H9 (cell line): ENCODE measurements at regions not wholly inside any gene's neighbourhood (a gene's known extent, or its start where the extent isn't known, plus 50 kb on each side); places are given as distances from the start of the nearest gene placed in this dataset.

Experiments
- DNase-seq: peaks from one replicate; pipeline ENCODE4 v3.0.0-alpha.2; 2017
- H2AFZ ChIP-seq: one replicate; pipeline ENCODE4 v1.6.1; 2013; ENCODE audit warnings: mild to moderate bottlenecking, low read length, control low read depth, moderate library complexity
- H2AK5ac ChIP-seq: 2 replicates; pipeline ENCODE4 v1.6.1; 2013; ENCODE audit warnings: low read length, control low read depth, mixed read lengths; ENCODE audit not compliant: insufficient read length
- H2BK120ac ChIP-seq: one replicate; pipeline ENCODE4 v1.6.1; 2013; ENCODE audit warnings: low read depth, mild to moderate bottlenecking, low read length, control low read depth, inconsistent platforms; ENCODE audit not compliant: poor library complexity, severe bottlenecking
- H2BK12ac ChIP-seq: 2 replicates; pipeline ENCODE4 v1.6.1; 2013; ENCODE audit warnings: low read length, control low read depth, mixed read lengths, low read depth; ENCODE audit not compliant: insufficient read length
- H2BK15ac ChIP-seq: 2 replicates; pipeline ENCODE4 v1.6.1; 2013; ENCODE audit warnings: low read depth, low read length, control low read depth
- H2BK20ac ChIP-seq: one replicate; pipeline ENCODE4 v1.6.1; 2013; ENCODE audit warnings: low read depth, mild to moderate bottlenecking, low read length, control low read depth, inconsistent platforms; ENCODE audit not compliant: poor library complexity, severe bottlenecking
- H2BK5ac ChIP-seq: 2 replicates; pipeline ENCODE4 v1.6.1; 2013; ENCODE audit warnings: low read length, control low read depth, mixed read lengths; ENCODE audit not compliant: insufficient read length
- H3K14ac ChIP-seq: 2 replicates; pipeline ENCODE4 v1.6.1; 2013; ENCODE audit warnings: low read length, control low read depth; ENCODE audit not compliant: insufficient read depth
- H3K18ac ChIP-seq: 2 replicates; pipeline ENCODE4 v1.6.1; 2013; ENCODE audit warnings: low read depth, mild to moderate bottlenecking, mixed read lengths, low read length, control low read depth; ENCODE audit not compliant: insufficient read length
- H3K23ac ChIP-seq: 2 replicates; pipeline ENCODE4 v1.6.1; 2013; ENCODE audit warnings: low read length, control low read depth, mixed read lengths, low read depth; ENCODE audit not compliant: insufficient read length
- H3K23me2 ChIP-seq: 2 replicates; pipeline ENCODE4 v1.6.1; 2013; ENCODE audit warnings: low read depth, mild to moderate bottlenecking, mixed read lengths, low read length, control low read depth; ENCODE audit not compliant: insufficient read length, poor library complexity, severe bottlenecking
- H3K27ac ChIP-seq: 2 replicates; pipeline ENCODE4 v1.5.1; 2013; ENCODE audit warnings: low read length, control low read depth, mixed read lengths, low read depth; ENCODE audit not compliant: insufficient read length
- H3K27me3 ChIP-seq: 2 replicates; pipeline ENCODE4 v1.6.1; 2013; ENCODE audit warnings: low read length, control low read depth, inconsistent platforms; ENCODE audit not compliant: insufficient read depth
- H3K4ac ChIP-seq: 2 replicates; pipeline ENCODE4 v1.6.1; 2013; ENCODE audit warnings: low read depth, mild to moderate bottlenecking, control low read depth, inconsistent platforms, low read length, moderate library complexity
- H3K4me1 ChIP-seq: 2 replicates; pipeline ENCODE4 v1.6.1; 2013; ENCODE audit warnings: low read length, control low read depth, inconsistent platforms; ENCODE audit not compliant: insufficient read depth
- H3K4me2 ChIP-seq: 2 replicates; pipeline ENCODE4 v1.6.1; 2013; ENCODE audit warnings: low read length, control low read depth, mixed read lengths; ENCODE audit not compliant: insufficient read length, insufficient read depth
- H3K56ac ChIP-seq: 2 replicates; pipeline ENCODE4 v1.6.1; 2013; ENCODE audit warnings: low read depth, mild to moderate bottlenecking, mixed read lengths, low read length, control low read depth; ENCODE audit not compliant: insufficient read length
- H3K79me1 ChIP-seq: 2 replicates; pipeline ENCODE4 v1.6.1; 2013; ENCODE audit warnings: low read depth, mild to moderate bottlenecking, moderate library complexity, low read length, control low read depth, inconsistent platforms; ENCODE audit not compliant: insufficient read depth, poor library complexity, severe bottlenecking
- H3K79me2 ChIP-seq: 2 replicates; pipeline ENCODE4 v1.6.1; 2013; ENCODE audit warnings: low read length, control low read depth, inconsistent platforms; ENCODE audit not compliant: insufficient read depth
- H3K9ac ChIP-seq: 2 replicates; pipeline ENCODE4 v1.6.1; 2013; ENCODE audit warnings: low read length, control low read depth, mixed read lengths; ENCODE audit not compliant: insufficient read length; ENCODE audit errors: extremely low read depth
- H3K9me3 ChIP-seq: one replicate; pipeline ENCODE4 v1.6.1; 2013; ENCODE audit warnings: low read depth, low read length, inconsistent platforms; ENCODE audit not compliant: control insufficient read depth
- H3T11ph ChIP-seq: one replicate; pipeline ENCODE4 v1.6.1; 2013; ENCODE audit warnings: mild to moderate bottlenecking, low read length, control low read depth, inconsistent platforms
- H4K20me1 ChIP-seq: one replicate; pipeline ENCODE4 v1.6.1; 2013; ENCODE audit not compliant: control insufficient read depth, insufficient read length, insufficient read depth
- H4K5ac ChIP-seq: 2 replicates; pipeline ENCODE4 v1.6.1; 2013; ENCODE audit warnings: low read depth, mild to moderate bottlenecking, mixed read lengths, low read length, control low read depth; ENCODE audit not compliant: insufficient read length
- H4K8ac ChIP-seq: replicated peaks from 2 replicates; pipeline ENCODE4 v1.6.1; 2013; ENCODE audit warnings: low read length, control low read depth, mixed read lengths, low read depth; ENCODE audit not compliant: insufficient read length
- H4K91ac ChIP-seq: 2 replicates; pipeline ENCODE4 v1.6.1; 2013; ENCODE audit warnings: low read depth, mild to moderate bottlenecking, moderate library complexity, mixed read lengths, low read length, control low read depth; ENCODE audit not compliant: insufficient read length
- H3K27ac Mint-ChIP-seq, 3 experiments: 2 replicates in 2 of 3; 3 replicates in 1 of 3; pipeline ENCODE4 v1.8.0; 2020 to 2021; ENCODE audit warnings: mixed read lengths in 3 of 3, mild to moderate bottlenecking in 1 of 3, moderate library complexity in 1 of 3
- H3K27me3 Mint-ChIP-seq: 2 replicates; pipeline ENCODE4 v1.8.0; 2021; ENCODE audit warnings: low read depth, mild to moderate bottlenecking, moderate library complexity, mixed read lengths
- H3K36me3 Mint-ChIP-seq, 3 experiments: 2 replicates in 2 of 3; 3 replicates in 1 of 3; pipeline ENCODE4 v1.8.0; 2020 to 2021; ENCODE audit warnings: low read depth in 3 of 3, mixed read lengths in 3 of 3; ENCODE audit not compliant: insufficient read depth in 1 of 3
- H3K4me1 Mint-ChIP-seq, 2 experiments: 2 replicates each; pipeline ENCODE4 v1.8.0; 2020; ENCODE audit warnings: mixed read lengths in 2 of 2
- H3K4me3 Mint-ChIP-seq, 2 experiments: 2 replicates in 1 of 2; 3 replicates in 1 of 2; pipeline ENCODE4 v1.8.0; 2020 to 2021; ENCODE audit warnings: mild to moderate bottlenecking in 2 of 2, mixed read lengths in 2 of 2, moderate library complexity in 1 of 2
- H3K9me3 Mint-ChIP-seq, 2 experiments: 2 replicates in 1 of 2; 3 replicates in 1 of 2; pipeline ENCODE4 v1.8.0; 2020; ENCODE audit warnings: mild to moderate bottlenecking in 2 of 2, mixed read lengths in 2 of 2, moderate library complexity in 1 of 2
- CTCF ChIP-seq: fragments of 200-600 bp; sonication (generic); conservative IDR thresholded peaks from 3 replicates; pipeline ENCODE4 v1.8.0; 2021; ENCODE audit warnings: antibody characterized with exemption, mild to moderate bottlenecking
- WGBS: extraction: QIAGEN DNeasy Blood & Tissue Kit; methylation state at CpG from one replicate; pipeline ENCODE4 v1.1.7; 2013; ENCODE audit warnings: missing lambda C conversion rate, low lambda C conversion rate, mixed read lengths; ENCODE audit not compliant: insufficient read length; ENCODE audit errors: extremely low coverage; 5-methylcytosine and 5-hydroxymethylcytosine counted together

GRCh38 chr11:28965819-28966218 lies 857.6 kb downstream of the METTL15 start:
- Histone ChIP-seq H3K27ac (no peak overlapping the region), H3K27me3 (no peaks in the 10 kb centered on the region; the same call in 1 of the 2 replicates), H2AK5ac (no peak overlapping the region), H3K9ac (no peak overlapping the region), H3K14ac (no peak overlapping the region), H4K91ac (no peak overlapping the region), H2BK15ac (no peak overlapping the region), H4K5ac (no peak overlapping the region), H2AFZ (no peak overlapping the region), H3K4ac (no peak overlapping the region), H3K79me2 (no peaks in the 10 kb centered on the region), H3K4me1 (no peaks in the 10 kb centered on the region), H2BK20ac (no peak overlapping the region), H3K9me3 (no peaks in the 10 kb centered on the region), H2BK12ac (no peak overlapping the region), H2BK120ac (no peak overlapping the region), H3K79me1 (no peaks in the 10 kb centered on the region), H3K56ac (no peak overlapping the region), H3T11ph (no peak overlapping the region), H3K18ac (no peak overlapping the region), H3K4me2 (no peak overlapping the region), H4K8ac (no peak overlapping the region), H3K23ac (no peak overlapping the region), H3K23me2 (no peaks in the 10 kb centered on the region), H2BK5ac (no peak overlapping the region), H4K20me1 (no peaks in the 10 kb centered on the region)
- DNase-seq, result no peak
- H3K9me3 Mint-ChIP-seq, result no peaks in the 10 kb centered on the region
- H3K36me3 Mint-ChIP-seq, result no peaks in the 10 kb centered on the region
- no peak for TF ChIP-seq CTCF
- H3K4me3 Mint-ChIP-seq, result no peak overlapping the region
- WGBS, result no CpG with 5 or more reads among the region's 1 CpG
- peaks cover 20% of the 10 kb centered on the region for H3K27me3 Mint-ChIP-seq
- no peak overlapping the region for H3K27ac Mint-ChIP-seq
- peaks cover 12 to 13% of the 10 kb centered on the region in 2 experiments for H3K4me1 Mint-ChIP-seq
